GM12878 (cell line): ENCODE measurements at regions not wholly inside any gene's neighbourhood (a gene's known extent, or its start where the extent isn't known, plus 50 kb on each side); places are given as distances from the start of the nearest gene placed in this dataset.

Experiments used
- CUX1 ChIP-seq: IDR thresholded peaks from 2 replicates; pipeline ENCODE4 v1.6.1; 2012; ENCODE audit warnings: improper control_type of control experiment, low read depth, low read length; ENCODE audit not compliant: insufficient replicate concordance
- PML ChIP-seq: IDR thresholded peaks from 2 replicates; pipeline ENCODE4 v1.6.1; 2012; ENCODE audit warnings: low read length, inconsistent platforms
- ZNF274 ChIP-seq: IDR thresholded peaks from one replicate; pipeline ENCODE4 v1.8.0; 2011; ENCODE audit not compliant: insufficient read length, insufficient read depth
- ZNF592 ChIP-seq: fragments of 450-650 bp; IDR thresholded peaks from 2 replicates; pipeline ENCODE4 v1.6.1; 2017; ENCODE audit warnings: mild to moderate bottlenecking, moderate library complexity

GRCh38 chr10:109456566-109457301, 466.6 kb downstream of the XPNPEP1 start (continued):
- TF ChIP-seq ZNF592 (no peak), PML (no peak), ZNF274 (no peak), CUX1 (no peak)
- TF ChIP-seq, all 136 proteins: peak for 0
